ENCODE measurements at regions not wholly inside any gene's neighbourhood (a gene's known extent, or its start where the extent isn't known, plus 50 kb on each side); places are given as distances from the start of the nearest gene placed in this dataset.

GRCh38 chr10:9596368-9596920, 1421.2 kb upstream of the CELF2 start:
- TF ChIP-seq CTCF (conservative IDR thresholded peaks at IDR 0.05) (no peak), EZH2 (IDR thresholded peaks at IDR 0.05; ENCODE audit: low read depth) (no peak)
